Anterior cingulate cortex (tissue), 58 donors: ENCODE measurements at regions not wholly inside any gene's neighbourhood (a gene's known extent, or its start where the extent isn't known, plus 50 kb on each side); places are given as distances from the start of the nearest gene placed in this dataset.
A peak's percentile ranks its signal among the peaks of the same experiment; 100 is the strongest.
"Not testable (repeated sequence)": the region's sequence is repeated elsewhere in the genome, so short reads cannot be mapped to it uniquely, and the experiment has no call there.

Experiments used
- DNase-seq, 58 donors: peaks; one replicate each; lab custom pipeline; 2025; lab: John Stamatoyannopoulos, UW

DNA sequence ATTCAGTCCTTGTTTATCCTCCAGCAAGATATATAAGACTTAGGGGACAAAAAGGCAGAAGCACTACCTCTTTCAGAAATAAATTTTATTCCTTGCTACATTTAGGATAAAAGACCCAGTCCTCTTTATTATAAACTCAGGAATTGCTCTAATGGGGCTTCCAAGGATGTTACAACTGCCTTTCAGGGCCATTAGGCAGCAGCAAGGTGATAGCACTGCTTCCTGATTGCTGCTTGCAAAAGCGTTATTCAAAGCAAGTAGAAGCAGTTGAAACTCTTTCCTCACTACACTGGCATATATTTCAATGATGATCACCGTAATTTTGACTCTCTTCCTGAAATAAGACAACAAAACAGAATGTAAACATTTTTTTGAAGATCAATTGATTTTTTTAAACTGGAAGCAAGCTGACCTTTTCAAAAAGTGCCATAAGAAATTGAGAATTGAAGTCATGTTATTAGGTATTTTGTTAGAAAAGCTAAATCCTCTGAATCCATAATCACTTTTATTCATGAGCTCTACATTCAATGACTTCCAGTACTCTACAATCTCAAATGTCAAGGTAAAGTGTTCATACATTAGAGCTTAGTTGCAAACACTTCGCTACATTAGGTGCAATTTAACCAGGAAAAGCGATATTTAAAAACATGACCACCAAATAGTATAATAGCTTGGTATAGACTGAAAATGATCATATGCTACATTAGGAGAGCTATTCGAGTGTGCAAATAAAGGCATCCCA, 233.4 kb upstream of the SYT10 start:
- DNase-seq: no peak

DNA sequence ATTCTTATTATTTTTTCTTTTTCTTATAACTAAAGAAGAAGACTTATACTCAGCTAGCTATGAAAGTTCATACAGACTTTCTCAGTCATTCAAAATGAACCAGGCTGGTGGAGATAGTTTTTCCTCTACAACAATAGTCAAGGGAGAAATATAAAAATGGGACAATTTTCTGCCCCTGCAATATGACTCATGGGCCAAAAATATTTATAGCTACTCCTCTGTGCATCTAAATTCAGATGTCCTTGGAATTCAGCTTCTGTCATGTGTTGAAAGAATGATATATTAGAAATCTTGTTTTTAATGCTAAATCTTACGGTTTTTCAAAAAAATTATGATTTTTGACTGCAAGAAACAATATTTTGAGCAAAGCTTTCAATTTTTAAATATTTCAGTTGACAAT, 237.2 kb upstream of the SYT10 start:
- DNase-seq: peak in 1 of 58 donors; percentile 1

DNA sequence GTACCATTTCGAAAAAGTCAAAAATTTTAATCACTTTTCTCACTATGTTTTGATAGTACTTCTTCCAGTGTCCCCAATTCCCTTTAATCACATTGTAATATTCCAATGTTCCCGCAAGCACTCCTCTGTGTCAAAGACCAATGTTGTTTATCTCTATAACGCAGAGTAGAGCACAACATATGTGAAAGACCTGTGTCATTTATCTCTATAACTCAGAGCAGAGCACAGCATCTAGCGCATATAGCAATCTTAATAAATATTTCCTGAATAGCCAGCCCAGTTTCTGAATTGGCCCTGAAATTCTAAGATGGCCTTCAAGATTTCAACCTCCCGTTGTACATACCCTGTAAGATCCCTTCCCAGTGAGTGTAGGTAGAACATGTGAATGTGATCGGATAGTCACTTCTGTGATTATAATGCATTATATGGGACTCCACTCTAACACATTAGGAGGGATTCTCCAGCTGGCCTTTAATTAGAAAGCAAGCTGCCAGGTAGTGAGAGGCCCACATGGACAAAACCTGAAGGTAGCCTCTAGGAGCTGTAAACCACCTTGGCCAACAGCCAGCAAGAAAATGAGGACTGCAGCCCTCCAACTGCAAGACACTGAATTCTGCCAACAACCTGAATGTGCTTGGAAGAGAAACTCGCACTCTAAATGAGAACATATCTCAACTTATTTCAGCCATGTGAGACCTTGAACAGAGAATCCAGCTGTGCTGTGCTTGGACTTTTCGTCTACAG, 238.8 kb upstream of the SYT10 start:
- no peak for DNase-seq

DNA sequence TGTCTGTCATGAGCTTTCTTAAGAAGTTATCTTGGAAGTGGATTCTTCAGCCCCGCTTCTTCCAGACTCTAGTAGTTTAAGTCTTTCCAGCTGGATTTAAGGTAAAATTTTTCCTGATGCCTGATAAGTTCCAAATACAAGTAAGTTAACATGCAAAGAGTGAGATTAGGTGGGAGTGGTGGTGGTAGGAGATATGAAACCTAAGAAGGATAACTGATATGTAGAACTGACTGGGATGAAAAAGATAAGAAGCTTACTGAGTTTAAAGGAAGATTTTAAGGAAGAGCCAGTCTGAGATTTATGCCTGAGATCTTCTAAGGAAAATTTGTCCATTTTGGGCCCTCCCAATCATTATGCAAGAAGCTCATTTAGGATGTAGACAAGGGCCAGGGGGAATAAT, 250.9 kb upstream of the SYT10 start:
- no peak for DNase-seq

DNA sequence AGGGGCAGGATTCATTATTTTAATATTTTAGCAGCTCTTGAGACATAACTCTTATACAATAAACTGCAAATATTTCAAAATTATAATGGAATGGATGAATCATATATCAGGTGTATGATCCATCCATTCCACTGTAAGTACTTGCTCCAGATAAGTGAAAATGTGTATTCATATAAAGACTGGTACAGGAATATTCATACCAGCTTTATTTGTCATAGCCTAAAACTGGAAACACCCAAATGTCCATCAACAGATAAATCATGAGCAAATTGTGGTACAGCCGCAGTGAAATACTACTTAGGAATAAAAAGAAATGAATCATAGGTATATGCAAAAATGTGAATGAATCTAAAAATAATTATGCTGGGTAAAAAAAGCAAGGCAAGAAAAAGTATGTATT, 263.6 kb upstream of the SYT10 start:
- DNase-seq: no peak

DNA sequence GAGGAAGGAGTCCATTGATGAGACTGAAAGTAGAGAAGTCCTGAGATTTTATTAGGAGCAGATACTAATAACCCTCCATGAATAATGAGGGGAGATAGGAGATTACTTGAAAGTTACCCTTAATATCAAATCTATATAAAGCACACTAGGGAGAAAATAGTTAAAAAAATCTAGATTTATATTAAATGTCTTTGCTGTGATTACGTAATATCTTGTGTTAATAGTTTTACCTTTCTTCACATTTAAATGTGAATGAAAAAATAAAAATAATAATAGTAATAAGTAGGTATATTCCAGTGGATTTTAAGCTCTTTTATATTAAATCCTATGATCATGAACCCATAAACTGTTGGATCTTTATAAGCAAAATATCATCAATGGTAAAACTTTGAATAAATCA, 267.3 kb upstream of the SYT10 start:
- no peak for DNase-seq

DNA sequence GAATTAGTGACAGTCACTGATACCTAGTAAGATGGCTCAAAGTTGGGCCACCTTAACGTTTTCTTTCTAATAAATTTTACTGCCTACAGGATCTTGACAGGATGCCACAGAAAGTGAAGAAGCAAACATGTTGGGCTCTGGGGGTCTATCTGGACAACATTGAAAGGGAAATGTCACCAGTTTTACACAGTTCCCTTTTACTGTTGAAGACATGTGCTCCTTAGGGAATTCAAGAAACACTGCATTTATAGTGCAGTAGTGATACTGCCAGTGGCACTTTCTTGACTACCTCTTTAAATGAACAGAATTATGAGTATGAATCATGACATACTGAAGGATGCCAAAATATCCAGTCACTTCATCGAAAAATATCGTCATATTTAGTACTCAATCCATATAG, 269.3 kb upstream of the SYT10 start:
- DNase-seq: no peak

DNA sequence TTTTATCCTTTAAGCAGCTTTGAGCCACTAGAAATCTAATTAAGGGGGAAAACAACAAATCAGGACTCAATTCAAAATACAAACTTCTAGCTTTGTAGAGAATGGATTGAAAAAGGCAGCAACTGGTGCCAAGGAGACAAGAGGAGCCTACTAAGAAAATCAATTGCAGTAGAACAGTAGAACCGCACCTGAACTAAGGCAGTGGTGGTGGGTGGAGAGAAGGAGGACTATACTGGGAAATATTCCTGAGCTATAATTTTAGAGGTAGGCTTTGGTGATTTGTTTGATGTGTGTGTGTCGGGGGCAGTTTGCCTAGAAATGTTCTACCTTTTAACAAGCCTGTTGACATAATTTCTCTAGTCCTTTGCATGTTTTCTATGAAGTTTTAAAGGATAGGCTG, 270.9 kb upstream of the SYT10 start:
- no peak for DNase-seq

DNA sequence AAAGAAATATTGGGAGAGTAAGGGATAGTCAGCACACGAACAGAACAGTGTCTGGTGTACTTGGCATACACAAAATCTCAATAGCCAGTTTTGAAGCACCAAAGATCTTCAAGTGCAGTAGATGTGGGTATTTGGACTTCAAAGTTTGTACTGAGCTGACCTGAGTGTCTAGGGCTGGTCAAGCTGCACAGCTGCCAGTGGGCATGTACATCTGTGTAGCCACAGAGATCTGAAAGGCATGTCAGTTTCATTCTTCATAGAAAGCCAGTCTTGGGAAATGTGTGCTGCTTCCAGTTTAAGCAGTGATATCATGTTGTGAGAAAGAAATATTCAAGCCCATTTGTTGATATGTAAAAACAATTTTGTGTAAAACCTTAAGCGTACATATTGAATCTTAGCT, 279.0 kb upstream of the SYT10 start:
- no peak for DNase-seq

DNA sequence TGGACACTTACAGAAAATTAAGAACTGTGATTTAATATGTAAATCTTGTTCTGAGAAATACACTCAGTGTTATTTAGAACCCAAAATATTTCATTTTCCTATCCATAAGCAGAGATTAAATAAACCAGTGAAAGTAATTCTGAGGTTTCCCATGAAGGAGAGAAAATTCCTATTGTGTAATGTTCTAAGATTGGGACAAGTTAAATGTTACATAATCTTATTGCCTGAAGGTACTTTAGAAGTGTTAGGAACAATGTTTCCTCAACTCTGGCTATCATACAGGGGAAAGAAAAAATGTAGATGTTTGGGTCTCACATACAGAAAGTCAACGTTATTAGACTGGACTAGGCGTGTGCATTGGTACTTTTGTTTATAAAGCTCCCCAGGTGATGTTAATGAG, 281.9 kb upstream of the SYT10 start:
- no peak for DNase-seq

DNA sequence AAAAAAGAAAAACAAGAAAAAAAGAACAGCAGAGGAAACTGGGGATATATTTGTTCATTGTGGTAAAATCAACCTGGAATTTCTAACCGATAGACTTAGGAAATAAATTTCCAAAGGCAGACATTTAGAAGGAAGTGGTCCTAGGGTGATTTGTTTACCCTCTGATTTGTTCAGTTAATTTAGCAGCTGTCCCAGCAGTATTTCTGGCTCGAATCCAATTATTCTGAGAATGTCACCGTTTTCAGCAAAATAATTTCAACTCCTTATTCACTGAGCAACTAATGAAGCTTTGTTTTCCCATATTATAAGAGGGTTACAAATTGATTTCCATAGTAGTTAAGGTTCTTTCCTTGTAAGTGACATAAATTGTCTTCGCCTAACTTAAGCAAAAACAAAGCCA, 285.2 kb upstream of the SYT10 start:
- no peak for DNase-seq

DNA sequence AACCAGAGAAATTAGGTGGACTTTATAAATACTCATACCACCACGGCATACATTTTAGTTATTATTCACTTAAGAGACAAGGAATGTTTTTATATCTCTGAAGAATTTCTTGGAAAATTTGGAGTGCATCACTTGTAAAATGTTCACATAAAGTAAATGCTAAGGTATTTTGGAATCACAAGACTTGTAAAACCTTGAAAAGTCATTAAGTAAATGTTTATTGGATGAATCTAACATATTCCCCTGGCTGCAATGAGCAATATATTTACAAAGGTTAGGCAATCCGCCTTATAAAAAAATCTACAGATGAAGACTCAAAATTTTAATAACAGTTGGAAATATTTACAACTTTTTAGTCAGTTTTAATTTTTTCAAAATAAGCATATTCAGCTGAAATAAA, 287.4 kb upstream of the ALG10 start:
- DNase-seq: no peak

DNA sequence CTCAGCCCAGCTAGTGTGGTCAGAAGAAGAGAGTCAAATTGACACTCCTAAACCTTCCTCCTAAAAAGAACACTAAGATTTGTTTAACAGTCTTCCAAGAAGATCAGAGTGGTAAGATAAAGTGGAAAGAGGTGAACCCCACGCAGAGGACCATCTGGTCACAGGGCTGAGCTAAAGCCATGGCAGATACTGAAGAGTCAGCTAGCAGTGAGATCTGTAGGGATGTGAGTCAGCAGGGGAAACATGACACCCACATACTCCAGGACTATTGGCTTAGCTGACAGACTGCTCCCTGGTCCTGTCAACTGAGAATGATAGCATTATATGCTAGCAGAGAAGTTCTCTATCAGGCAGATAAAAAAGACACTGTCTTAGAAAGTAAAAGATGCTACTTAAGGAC, 269.4 kb upstream of the ALG10 start:
- DNase-seq: no peak

DNA sequence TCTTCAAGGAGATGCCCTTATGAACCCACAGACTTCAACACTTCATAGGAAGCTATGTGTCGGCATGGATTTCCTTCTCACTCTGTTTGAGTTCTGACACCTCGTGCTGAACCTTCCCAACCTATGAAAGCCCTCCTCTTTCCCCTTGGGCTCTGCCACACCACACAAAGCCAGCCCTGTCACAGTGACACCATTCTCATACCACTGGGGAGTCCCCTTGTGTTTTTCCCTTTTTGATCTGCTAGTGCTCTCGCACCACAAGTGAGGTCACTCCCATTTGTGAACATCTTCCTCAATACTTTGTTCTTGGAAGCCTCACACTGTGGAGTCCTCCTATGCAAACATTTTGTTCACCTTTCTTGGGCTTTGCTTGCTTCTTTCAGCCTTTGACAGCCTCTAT, 264.6 kb upstream of the ALG10 start:
- no peak for DNase-seq

DNA sequence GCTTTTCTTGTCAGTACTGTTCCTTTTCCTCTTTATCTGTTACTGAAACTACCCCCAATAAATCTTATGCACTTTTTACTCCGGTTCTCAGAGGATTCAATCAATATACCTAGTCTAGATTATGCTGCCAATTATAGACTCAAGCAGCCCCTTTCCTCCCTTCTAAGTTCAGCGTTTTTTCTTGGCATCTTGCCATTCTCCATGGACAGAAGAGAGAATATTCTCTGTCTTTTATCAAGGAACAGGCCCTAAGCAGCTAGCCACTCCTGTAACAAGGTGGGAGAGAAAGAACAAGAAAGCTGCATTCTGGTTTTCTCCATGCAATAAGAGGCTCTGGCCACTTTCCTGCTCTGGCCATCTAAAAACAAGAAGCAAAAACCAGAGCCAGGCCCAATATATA, 263.0 kb upstream of the ALG10 start:
- DNase-seq: no peak

DNA sequence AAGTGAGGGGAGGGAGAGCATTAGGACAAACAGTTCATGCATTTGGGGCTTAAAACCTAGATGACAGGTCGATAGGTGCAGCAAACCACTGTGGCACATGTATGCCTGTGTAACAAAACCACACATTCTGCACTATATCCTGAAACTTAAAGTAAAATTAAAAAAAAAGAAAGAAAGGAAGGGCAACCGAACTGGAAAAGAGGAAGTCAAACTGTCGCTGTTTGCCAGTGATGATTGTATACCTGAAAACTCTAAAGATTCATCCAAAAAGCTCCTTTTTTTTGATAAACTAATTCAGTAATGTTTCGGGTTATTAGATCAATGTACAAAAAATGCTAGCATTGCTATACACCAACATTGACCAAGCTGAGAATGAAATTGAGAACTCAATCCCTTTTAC, 259.0 kb upstream of the ALG10 start:
- no peak for DNase-seq

DNA sequence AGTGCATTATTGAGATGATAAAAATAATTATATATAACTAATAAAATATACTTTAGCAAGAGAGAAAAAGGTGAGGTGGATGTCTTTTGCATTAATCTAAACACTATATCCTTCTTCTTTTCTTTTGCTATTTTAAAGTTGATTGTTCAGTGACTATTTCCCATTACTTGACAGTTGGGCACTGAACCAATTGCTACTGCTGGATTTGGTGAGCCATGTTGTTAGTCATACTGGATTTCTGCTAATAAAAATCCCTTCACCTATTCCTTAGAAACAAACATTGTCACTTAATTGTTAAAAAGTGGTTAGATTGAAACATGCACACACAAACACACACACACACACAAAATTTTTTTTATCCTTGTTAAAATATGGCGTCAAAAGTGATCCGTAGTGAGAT, 251.6 kb upstream of the ALG10 start:
- no peak for DNase-seq

DNA sequence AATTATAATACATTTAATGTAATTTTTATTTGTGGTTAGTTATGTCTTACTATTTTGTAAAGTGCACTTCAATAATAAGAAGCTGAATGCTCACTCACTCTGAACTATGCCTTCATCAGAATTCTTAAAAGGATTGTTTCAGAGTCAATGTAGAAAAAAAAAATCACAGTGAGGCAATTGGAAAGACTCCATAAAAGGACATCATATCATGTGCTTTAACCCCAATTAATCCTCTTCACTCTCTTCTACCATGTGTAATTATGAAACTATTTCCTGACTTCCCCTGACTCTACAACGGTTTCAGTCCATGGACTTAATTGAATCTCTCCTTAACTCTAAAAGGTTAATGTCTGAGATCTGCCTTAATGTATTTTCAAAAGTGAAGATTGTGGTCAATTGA, 250.4 kb upstream of the ALG10 start:
- DNase-seq: no peak

DNA sequence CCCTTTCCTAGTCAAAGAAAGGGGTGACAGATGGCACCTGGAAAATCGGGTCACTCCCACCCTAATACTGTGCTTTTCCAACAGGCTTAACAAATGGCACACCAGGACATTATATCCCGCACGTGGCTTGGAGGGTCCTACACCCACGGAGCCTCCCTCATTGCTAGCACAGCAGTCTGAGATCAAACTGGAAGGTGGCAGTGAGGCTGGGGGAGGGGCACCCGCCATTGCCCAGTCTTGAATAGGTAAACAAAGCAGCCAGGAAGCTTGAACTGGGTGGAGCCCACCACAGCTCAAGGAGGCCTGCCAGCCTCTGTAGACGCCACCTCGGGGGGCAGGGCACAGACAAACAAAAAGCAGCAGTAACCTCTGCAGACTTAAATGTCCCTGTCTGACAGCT, 249.2 kb upstream of the ALG10 start:
- DNase-seq: not testable (repeated sequence)

DNA sequence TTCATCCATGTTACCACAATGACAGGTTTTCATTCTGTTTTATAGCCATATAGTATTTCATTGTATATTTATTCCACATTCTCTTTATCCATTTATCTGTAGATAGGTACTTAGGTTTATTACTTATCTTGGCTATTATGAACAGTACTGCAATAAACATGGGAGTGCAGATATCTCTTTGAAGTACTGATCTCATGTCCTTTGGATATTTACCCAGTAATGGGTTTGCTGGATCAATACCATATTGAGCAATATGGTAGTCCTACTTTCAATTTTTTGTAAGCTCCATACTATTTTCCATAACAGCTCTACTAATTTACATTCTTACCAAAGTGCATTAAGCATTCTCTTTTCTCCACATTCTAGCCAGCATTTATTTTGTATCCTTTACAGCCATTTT, 235.8 kb upstream of the ALG10 start:
- DNase-seq: no peak

DNA sequence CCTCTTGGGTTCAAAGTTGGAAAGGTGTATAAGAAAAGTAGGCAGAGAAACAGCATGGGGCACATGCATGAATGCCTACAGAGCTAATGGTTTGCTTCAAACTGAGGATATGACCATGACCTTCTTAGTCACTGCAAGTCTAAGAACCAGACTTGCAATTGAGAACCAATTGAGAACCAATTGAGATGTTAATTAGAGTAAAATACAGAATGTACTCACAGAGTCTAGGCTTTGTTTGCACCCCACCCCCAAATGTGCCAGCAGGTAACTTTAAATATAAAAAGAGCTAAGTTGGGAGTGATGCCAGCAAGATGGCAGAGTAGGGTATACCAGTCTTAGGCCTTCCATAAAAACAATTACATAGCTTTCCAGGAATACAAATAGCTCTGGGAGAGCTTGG, 227.3 kb upstream of the ALG10 start:
- no peak for DNase-seq

DNA sequence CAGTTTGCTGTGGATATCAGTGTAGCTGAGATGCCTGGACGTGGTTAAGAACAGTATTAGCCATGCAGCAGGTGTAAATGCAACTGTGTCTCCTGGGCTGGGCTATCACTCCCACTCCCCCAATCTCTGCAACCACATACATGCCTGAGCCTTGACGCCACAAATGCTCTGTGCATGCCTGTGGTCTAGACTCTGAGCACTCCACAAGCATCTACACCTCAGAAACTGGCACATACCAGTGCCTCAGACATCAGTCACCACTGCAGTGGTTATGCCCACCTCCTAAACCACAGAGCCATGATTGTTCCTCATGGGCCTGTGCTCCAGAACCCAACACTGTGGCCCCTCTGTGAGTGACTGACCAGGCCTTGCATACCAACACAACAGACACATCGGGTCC, 226.8 kb upstream of the ALG10 start:
- no peak for DNase-seq

DNA sequence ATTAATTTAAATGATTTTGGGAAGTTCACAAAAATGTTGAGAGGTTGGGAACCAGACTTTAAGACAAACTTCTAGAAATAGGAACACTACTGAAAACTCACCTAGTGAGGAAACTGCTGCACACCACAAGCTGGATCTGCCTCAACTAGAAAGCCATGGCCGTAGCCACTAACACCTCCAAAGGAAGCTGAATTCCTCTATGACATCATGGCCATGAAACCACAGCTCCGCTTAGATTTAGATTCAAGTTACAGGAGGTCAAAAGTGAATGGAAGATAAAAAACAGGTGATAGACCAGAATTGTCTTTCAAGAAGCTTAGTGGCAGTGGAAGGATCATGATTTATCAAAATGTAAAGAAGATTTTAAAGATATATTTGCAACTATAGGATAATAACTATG, 208.8 kb upstream of the ALG10 start:
- DNase-seq: no peak
